ENCODE measurements at regions not wholly inside any gene's neighbourhood (a gene's known extent, or its start where the extent isn't known, plus 50 kb on each side); places are given as distances from the start of the nearest gene placed in this dataset.
"Not testable (repeated sequence)": the region's sequence is repeated elsewhere in the genome, so short reads cannot be mapped to it uniquely, and the experiment has no call there.

GRCh38 chr5:33136785-33137184 lies 304.0 kb upstream of the TARS1 start:
- no peak for DNase-seq (ENCODE audit: low read depth in 3 of 3, low spot score in 2 of 3)

- not testable (repeated sequence) for DNase-seq (ENCODE audit: low read depth in 3 of 3, low spot score in 2 of 3)
Observed at GRCh38 chr5:33138145-33138544, 302.6 kb upstream of the TARS1 start.

- DNase-seq (ENCODE audit: low read depth in 3 of 3, low spot score in 2 of 3): no peak
Observed at GRCh38 chr5:33143405-33144123, 297.2 kb upstream of the TARS1 start.

GRCh38 chr5:33146881-33147280 lies 293.9 kb upstream of the TARS1 start:
- DNase-seq (ENCODE audit: low read depth in 3 of 3, low spot score in 2 of 3): no peak

GRCh38 chr5:33148076-33148513 lies 292.7 kb upstream of the TARS1 start:
- no peak for DNase-seq (ENCODE audit: low read depth in 3 of 3, low spot score in 2 of 3)

GRCh38 chr5:33153372-33153771 lies 287.4 kb upstream of the TARS1 start:
- no peak for DNase-seq (ENCODE audit: low read depth in 3 of 3, low spot score in 2 of 3)

- no peak for DNase-seq (ENCODE audit: low read depth in 3 of 3, low spot score in 2 of 3)
Observed at GRCh38 chr5:33153831-33154230, 286.9 kb upstream of the TARS1 start.

GRCh38 chr5:33160871-33161270 lies 279.9 kb upstream of the TARS1 start:
- DNase-seq (ENCODE audit: low read depth in 3 of 3, low spot score in 2 of 3): no peak

GRCh38 chr5:33161421-33161820 lies 279.3 kb upstream of the TARS1 start:
- DNase-seq (ENCODE audit: low read depth in 3 of 3, low spot score in 2 of 3): no peak

- no peak for DNase-seq (ENCODE audit: low read depth in 3 of 3, low spot score in 2 of 3)
Observed at GRCh38 chr5:33162057-33162456, 278.7 kb upstream of the TARS1 start.

- DNase-seq (ENCODE audit: low read depth in 3 of 3, low spot score in 2 of 3): no peak
Observed at GRCh38 chr5:33166522-33166921, 274.2 kb upstream of the TARS1 start.

GRCh38 chr5:33166948-33167347 lies 273.8 kb upstream of the TARS1 start:
- DNase-seq (ENCODE audit: low read depth in 3 of 3, low spot score in 2 of 3): no peak

- no peak for DNase-seq (ENCODE audit: low read depth in 3 of 3, low spot score in 2 of 3)
Observed at GRCh38 chr5:33167541-33167940, 273.2 kb upstream of the TARS1 start.

- DNase-seq (ENCODE audit: low read depth in 3 of 3, low spot score in 2 of 3): no peak
Observed at GRCh38 chr5:33170411-33170810, 270.4 kb upstream of the TARS1 start.

- DNase-seq (ENCODE audit: low read depth in 3 of 3, low spot score in 2 of 3): no peak
Observed at GRCh38 chr5:33174383-33174782, 266.4 kb upstream of the TARS1 start.

GRCh38 chr5:33179301-33179700 lies 261.5 kb upstream of the TARS1 start:
- DNase-seq (ENCODE audit: low read depth in 3 of 3, low spot score in 2 of 3): no peak

- DNase-seq (ENCODE audit: low read depth in 3 of 3, low spot score in 2 of 3): no peak
Observed at GRCh38 chr5:33180900-33181299, 259.9 kb upstream of the TARS1 start.

GRCh38 chr5:33182986-33183385 lies 257.8 kb upstream of the TARS1 start:
- no peak for DNase-seq (ENCODE audit: low read depth in 3 of 3, low spot score in 2 of 3)

- DNase-seq (ENCODE audit: low read depth in 3 of 3, low spot score in 2 of 3): no peak
Observed at GRCh38 chr5:33184367-33184766, 256.4 kb upstream of the TARS1 start.

GRCh38 chr5:33188089-33188488 lies 252.7 kb upstream of the TARS1 start:
- DNase-seq (ENCODE audit: low read depth in 3 of 3, low spot score in 2 of 3): no peak

- DNase-seq (ENCODE audit: low read depth in 3 of 3, low spot score in 2 of 3): no peak
Observed at GRCh38 chr5:33194914-33195313, 245.9 kb upstream of the TARS1 start.

GRCh38 chr5:33195431-33196165 lies 245.2 kb upstream of the TARS1 start:
- DNase-seq (ENCODE audit: low read depth in 3 of 3, low spot score in 2 of 3): no peak
